VCaP (cell line): ENCODE measurements at regions not wholly inside any gene's neighbourhood (a gene's known extent, or its start where the extent isn't known, plus 50 kb on each side); places are given as distances from the start of the nearest gene placed in this dataset.

Experiments used
- H3K27ac ChIP-seq: fragments of 450-650 bp; 2 replicates; pipeline ENCODE4 v1.5.1; 2017
- CTCF ChIP-seq: fragments of 450-650 bp; conservative IDR thresholded peaks from 2 replicates; pipeline ENCODE4 v1.5.1; 2017; ENCODE audit warnings: mild to moderate bottlenecking, moderate library complexity

- no peak for TF ChIP-seq CTCF
These were observed 556.7 kb upstream of the BOD1L1 start for GRCh38 chr4:14184265-14184664.

GRCh38 chr4:14184767-14185166 lies 557.2 kb upstream of the BOD1L1 start:
- no peak overlapping the region for H3K27ac ChIP-seq
- TF ChIP-seq CTCF = no peak

More at GRCh38 chr4:14184265-14184664, 556.7 kb upstream of the BOD1L1 start:
- H3K27ac ChIP-seq = no peak overlapping the region

GRCh38 chr4:14188214-14188613 lies 560.7 kb upstream of the BOD1L1 start:
- no peak overlapping the region for H3K27ac ChIP-seq
- no peak for TF ChIP-seq CTCF

- no peak for TF ChIP-seq CTCF
- no peak overlapping the region for H3K27ac ChIP-seq
These were observed 566.1 kb upstream of the BOD1L1 start for GRCh38 chr4:14193601-14194000.

- no peak overlapping the region for H3K27ac ChIP-seq
- TF ChIP-seq CTCF = no peak
These were observed 568.6 kb upstream of the BOD1L1 start for GRCh38 chr4:14196131-14196530.

GRCh38 chr4:14215116-14215770 lies 587.7 kb upstream of the BOD1L1 start:
- no peak for TF ChIP-seq CTCF

GRCh38 chr4:14217401-14217800 lies 589.9 kb upstream of the BOD1L1 start:
- no peak overlapping the region for H3K27ac ChIP-seq
- TF ChIP-seq CTCF = no peak

More at GRCh38 chr4:14215116-14215770, 587.7 kb upstream of the BOD1L1 start:
- H3K27ac ChIP-seq = no peak overlapping the region
